ENCODE measurements at regions not wholly inside any gene's neighbourhood (a gene's known extent, or its start where the extent isn't known, plus 50 kb on each side); places are given as distances from the start of the nearest gene placed in this dataset.

- Histone ChIP-seq H3K4me3 (no peak overlapping the region), H3K27me3 (no peaks in the 10 kb centered on the region), H3K9me3 (no peaks in the 10 kb centered on the region), H3K27ac (no peak overlapping the region), H3K4me1 (no peaks in the 10 kb centered on the region), H3K36me3 (replicated peaks in 1 of 2; ENCODE audit: insufficient read depth in 1 of 2, low read depth in 2 of 2) (no peaks in the 10 kb centered on the region)
- DNase-seq, result no peak
- ATAC-seq, result no peak
- 95% methylated on average over 4 of the region's 4 CpGs for WGBS, 2 donors
- intact Hi-C loops (cut with DNase I), result no loop called here
- no peak for TF ChIP-seq POLR2A (IDR thresholded peaks at IDR 0.05)
- TF ChIP-seq CTCF (IDR thresholded peaks at IDR 0.05), result no peak
Measured at GRCh38 chr13:73996569-73996968, 137.6 kb downstream of the KLF12 start.

- no peak for TF ChIP-seq POLR2A (IDR thresholded peaks at IDR 0.05)
- TF ChIP-seq CTCF (IDR thresholded peaks at IDR 0.05), result no peak
- Histone ChIP-seq H3K4me1 (no peaks in the 10 kb centered on the region), H3K27ac (no peak overlapping the region), H3K4me3 (no peak overlapping the region), H3K9me3 (no peaks in the 10 kb centered on the region), H3K27me3 (no peaks in the 10 kb centered on the region), H3K36me3 (replicated peaks in 1 of 2; ENCODE audit: insufficient read depth in 1 of 2, low read depth in 2 of 2) (no peaks in the 10 kb centered on the region)
- WGBS, 2 donors, result 83 to 94% methylated on average over 2 of the region's 2 CpGs
- ATAC-seq (no peak), DNase-seq (no peak)
- intact Hi-C loops (cut with DNase I), result no loop called here
Measured at GRCh38 chr13:73995736-73996135, 138.5 kb downstream of the KLF12 start.

- H3K4me1 ChIP-seq, result no peaks in the 10 kb centered on the region
- TF ChIP-seq POLR2A (IDR thresholded peaks at IDR 0.05) (no peak), CTCF (IDR thresholded peaks at IDR 0.05) (no peak)
- no peak overlapping the region for H3K27ac ChIP-seq
- H3K36me3 ChIP-seq (replicated peaks in 1 of 2; ENCODE audit: insufficient read depth in 1 of 2, low read depth in 2 of 2), result no peaks in the 10 kb centered on the region
- H3K4me3 ChIP-seq, result no peak overlapping the region
- no peaks in the 10 kb centered on the region for H3K9me3 ChIP-seq
- H3K27me3 ChIP-seq, result no peaks in the 10 kb centered on the region
- intact Hi-C loops (cut with DNase I), result no loop called here
- ATAC-seq (no peak), DNase-seq (no peak)
Measured at GRCh38 chr13:73993661-73994060, 140.5 kb downstream of the KLF12 start.

GRCh38 chr13:73991884-73992283 lies 142.3 kb downstream of the KLF12 start:
- intact Hi-C loops (cut with DNase I), result no loop called here
- ATAC-seq, result no peak
- Histone ChIP-seq H3K27ac (no peak overlapping the region), H3K4me3 (no peak overlapping the region), H3K4me1 (no peaks in the 10 kb centered on the region), H3K27me3 (no peaks in the 10 kb centered on the region), H3K9me3 (no peaks in the 10 kb centered on the region), H3K36me3 (replicated peaks in 1 of 2; ENCODE audit: insufficient read depth in 1 of 2, low read depth in 2 of 2) (no peaks in the 10 kb centered on the region)
- DNase-seq, result no peak
- no peak for TF ChIP-seq CTCF (IDR thresholded peaks at IDR 0.05)
- no peak for TF ChIP-seq POLR2A (IDR thresholded peaks at IDR 0.05)
- WGBS, 2 donors, result 70 to 77% methylated on average over 3 of the region's 3 CpGs

GRCh38 chr13:73991384-73991783 lies 142.8 kb downstream of the KLF12 start:
- Histone ChIP-seq H3K9me3 (no peaks in the 10 kb centered on the region), H3K4me1 (no peaks in the 10 kb centered on the region), H3K4me3 (no peak overlapping the region), H3K27ac (no peak overlapping the region), H3K27me3 (no peaks in the 10 kb centered on the region), H3K36me3 (replicated peaks in 1 of 2; ENCODE audit: insufficient read depth in 1 of 2, low read depth in 2 of 2) (no peaks in the 10 kb centered on the region)
- 58 to 76% methylated on average over 1 of the region's 1 CpG for WGBS, 2 donors
- TF ChIP-seq CTCF (IDR thresholded peaks at IDR 0.05) (no peak), POLR2A (IDR thresholded peaks at IDR 0.05) (no peak)
- no peak for ATAC-seq
- DNase-seq, result no peak
- intact Hi-C loops (cut with DNase I), result no loop called here

Measured in body of pancreas (tissue), 4 donors.